IPS-NIHi11 (cell line): ENCODE measurements at regions not wholly inside any gene's neighbourhood (a gene's known extent, or its start where the extent isn't known, plus 50 kb on each side); places are given as distances from the start of the nearest gene placed in this dataset.

Experiments used
- DNase-seq: peaks from one replicate; pipeline ENCODE4 v3.0.0; 2012; ENCODE audit warnings: mixed read lengths, low spot score

DNA sequence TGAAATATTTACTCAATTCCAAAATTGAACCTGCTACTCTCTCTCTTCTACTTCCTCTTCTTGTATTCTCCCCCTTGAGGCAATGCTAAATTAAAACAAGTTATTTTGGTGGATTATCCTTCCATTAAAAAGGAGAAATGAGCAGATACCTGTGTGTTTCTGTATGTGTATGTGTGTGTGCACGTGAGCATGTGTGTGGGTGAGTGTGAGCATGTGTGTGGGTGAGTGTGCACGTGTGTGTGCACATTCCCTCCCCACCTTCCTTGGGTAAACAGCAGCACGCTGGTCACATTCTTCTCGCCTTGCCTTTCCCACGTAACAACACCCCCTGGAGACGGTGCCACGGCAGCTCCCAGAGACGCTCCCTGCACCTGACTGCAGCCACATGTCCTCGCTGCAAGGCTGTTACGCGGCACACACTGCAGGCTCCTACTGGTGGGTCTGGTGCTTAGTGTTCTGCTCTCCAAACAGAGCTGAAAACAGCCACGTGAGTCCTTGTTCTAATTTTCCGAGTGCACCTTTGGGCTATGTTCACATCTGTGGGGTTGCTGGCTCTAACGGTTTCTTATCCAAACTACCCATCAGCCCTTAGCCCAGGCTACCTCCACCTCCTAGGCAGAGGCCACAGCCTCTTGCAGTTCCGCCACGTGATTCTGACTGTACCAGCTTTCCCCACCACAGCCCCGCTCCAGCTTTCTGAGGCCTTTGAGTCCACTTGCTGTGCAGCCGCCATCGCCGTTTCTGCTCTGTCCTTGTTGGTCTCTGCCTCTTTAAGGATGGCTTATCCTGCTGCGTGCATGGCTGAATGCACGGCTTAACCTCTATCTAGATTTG lies 123.4 kb downstream of the CTTN start:
- no peak for DNase-seq

DNA sequence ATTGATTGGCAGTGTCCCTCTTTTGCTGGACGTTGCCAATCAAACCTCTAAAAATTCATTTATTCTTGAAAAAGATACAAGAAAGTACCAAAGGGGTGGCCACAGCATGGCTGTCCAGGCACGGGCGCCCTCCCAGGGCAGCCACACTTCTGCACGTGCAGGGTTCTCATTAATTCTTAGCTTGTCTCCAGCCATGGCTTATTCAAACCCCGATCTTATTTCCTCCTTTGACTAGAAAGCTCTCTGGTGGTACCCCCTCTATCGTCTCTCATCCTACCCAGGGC lies 123.9 kb downstream of the CTTN start:
- DNase-seq = no peak

- peak; percentile 50 for DNase-seq
These were observed 124.4 kb downstream of the CTTN start for GRCh38 chr11:70522593-70523311.

DNA sequence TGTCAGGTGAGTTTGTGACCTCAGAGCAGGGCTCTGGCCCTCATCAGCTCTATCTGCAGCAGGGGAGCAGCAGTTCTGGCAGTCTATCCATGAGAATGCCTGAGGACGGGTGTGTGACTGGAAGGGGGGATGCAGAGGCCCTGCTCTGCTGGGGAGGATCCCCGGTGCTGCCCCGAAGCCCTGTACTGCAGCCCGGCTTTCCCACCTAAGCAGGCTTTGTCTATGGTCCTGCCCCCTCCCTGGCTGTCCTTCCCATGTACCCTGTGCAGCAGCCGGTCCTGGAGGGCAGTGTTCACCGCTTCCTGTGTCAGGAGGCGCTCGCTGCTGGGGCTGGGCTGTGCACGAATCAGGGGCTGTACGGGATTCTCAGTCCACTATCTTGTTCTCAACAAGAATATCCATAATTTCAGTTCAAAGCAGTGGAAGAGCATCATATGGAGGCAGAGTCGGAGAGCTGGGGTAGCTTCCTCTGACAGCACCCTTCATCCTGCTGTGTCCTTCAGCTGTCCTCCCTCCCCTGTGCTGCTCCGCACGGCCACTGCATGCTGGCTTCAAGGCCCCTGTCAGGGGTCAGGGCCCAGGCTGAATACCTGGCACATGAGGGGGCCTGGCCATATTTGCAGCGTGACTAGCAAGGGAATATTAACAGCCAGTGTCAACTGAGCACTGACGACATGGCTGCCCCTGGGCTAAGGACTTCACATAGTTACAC lies 125.2 kb downstream of the CTTN start:
- DNase-seq = no peak

- DNase-seq = no peak
These were observed 126.0 kb downstream of the CTTN start for GRCh38 chr11:70524096-70524922.

GRCh38 chr11:70525006-70525405 lies 126.7 kb downstream of the CTTN start:
- no peak for DNase-seq

DNA sequence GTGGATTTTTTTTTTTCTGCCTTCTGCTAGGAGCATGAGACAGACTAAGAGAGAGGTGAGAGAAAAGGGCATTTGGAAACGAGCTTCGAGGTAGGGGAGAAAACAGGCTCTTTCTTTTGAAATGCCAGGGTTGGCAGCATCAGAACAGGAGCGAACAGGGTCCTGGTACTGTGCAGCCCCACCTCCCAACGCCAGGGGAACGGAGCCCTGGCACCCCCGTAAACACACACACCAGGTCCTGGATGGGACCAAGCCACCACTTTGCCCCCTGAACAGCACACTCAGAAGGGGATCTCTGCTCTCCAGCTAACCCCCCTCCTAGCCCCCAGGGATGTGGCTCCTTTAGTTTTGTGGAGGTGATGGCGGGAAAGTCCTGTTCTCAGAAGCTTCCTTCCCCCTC lies 127.1 kb downstream of the CTTN start:
- DNase-seq = no peak

- DNase-seq = no peak
These were observed 128.1 kb downstream of the CTTN start for GRCh38 chr11:70526116-70527045.

DNA sequence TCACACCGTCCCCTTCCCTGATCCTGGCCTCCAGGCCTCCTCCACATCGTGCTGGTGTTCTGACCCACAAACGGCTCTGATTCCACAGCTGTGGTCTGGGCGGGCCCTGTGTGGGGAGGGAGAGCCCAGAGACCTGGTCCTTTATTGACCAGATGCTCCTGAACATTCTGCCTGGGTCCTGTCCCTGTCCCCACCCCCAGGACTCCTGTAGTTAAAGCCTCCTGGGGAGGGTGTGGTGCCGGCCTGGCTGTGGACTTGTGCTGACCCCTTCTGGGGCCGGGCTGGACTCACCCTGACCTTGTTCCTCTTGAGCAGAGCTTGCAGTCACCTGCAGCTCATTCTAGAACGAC lies 128.7 kb downstream of the CTTN start:
- DNase-seq = no peak

DNA sequence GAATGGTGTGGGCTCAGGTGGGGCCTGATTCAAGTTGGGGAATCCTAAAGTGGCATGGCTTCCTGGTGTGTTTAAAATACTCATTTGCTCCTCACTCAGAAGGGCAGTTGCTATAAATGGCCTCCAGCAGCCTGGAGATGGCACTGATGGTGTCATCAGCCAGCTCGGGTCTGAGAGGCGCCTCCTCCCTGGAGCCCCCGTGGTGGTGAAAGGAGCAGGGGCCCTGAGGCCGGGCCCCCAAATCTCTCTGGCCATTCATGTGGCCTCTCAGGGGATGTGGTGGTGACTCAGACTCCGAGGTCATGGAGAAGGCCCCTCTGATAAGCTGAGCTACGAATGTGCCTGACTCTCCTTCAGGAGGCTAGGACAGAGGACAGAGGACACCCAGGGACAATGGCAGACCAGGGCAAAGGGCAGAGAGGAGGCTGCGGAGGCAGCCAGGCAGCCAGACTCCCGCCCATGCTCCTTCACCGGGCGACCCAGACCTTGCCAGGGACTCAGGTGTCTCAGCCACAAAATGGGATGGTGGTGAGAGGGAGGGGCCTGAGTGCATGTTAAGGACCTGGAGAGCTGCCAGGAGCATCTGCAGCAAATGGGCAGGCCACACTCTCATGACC lies 129.2 kb downstream of the CTTN start:
- DNase-seq = no peak

- no peak for DNase-seq
These were observed 129.9 kb downstream of the CTTN start for GRCh38 chr11:70528046-70528793.

GRCh38 chr11:70528794-70529580 lies 130.7 kb downstream of the CTTN start:
- no peak for DNase-seq

- DNase-seq = no peak
These were observed 131.7 kb downstream of the CTTN start for GRCh38 chr11:70530010-70530409.

DNA sequence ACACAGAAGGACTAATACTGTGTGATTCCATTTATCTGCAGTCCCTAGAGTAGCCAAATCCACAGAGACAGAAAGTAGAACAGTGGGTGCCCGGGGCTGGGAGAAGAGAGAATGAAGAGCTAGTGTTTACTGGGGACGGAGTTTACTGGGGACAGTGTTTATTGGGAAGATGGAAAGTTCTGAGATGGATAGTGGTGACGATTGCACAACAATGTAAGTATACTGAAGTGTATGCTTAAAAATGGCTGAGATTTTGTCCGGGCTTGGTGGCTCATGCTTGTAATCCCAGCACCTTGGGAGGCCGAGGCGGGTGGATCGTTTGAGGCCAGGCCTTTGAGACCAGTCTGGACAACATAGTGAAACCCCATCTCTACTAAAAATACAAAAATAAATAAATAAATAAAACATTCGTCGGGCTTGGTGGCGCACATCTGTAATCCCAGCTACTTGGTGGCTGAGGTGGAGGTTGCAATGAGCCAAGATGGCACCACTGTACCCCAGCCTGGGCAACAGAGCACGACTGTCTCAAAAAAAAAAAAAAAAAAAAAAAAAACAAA lies 132.4 kb downstream of the CTTN start:
- no peak for DNase-seq

DNA sequence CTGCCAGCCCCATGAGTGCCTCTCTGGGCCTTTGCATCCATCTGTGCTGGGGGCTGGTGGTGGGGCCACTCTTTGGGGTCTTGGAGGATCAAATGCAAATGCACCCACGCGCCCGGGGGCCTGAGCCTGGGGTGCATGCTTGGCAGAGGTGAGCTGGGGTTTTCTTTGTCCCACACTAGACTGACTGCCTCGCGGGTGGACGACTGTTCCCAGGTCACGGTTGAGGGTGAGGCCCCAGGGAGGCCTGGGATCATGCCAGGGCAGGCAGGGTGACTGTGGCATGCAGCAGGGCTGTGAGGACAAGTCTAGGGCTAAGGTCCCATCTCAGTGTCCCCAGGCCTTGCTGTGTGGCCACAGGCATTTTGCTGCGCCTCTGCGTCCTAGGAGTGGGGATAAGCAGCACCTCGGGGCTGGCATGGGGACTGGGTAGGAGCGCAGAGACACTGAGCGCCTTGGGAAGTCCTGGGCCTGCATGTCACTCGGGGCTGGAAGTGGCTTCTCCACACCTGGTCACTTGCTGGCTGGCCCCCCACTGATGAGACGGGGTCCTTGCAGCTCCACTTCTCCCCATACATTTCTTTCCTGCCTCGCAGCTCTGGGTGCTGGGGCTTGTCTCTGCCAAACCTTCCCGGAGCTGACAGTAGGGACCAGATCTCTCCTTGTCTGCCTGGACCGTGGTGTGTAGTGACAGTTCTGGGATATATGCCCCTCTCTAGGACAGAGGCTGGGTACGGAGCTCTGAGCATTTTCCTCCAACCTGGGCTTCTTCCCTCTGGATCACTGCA lies 133.1 kb downstream of the CTTN start:
- DNase-seq = no peak

DNA sequence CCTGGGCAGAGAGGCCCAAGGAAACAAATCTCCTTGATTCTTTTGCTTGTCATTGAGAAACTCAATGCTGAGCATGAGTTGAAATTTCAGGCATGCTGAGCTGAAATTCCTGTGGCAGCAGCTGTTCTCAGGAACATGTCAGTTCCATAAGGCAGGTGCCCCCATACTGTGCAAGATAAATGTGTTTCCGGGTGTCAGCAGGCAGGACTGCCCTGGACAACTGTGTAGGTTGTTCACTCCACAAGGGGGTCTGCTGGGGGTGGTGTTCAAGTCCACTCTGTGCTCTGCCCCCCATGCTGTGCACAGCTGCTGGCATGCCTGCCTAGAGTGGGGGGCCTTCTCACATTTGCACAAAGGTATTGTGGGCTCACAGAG lies 133.7 kb downstream of the CTTN start:
- DNase-seq = no peak

DNA sequence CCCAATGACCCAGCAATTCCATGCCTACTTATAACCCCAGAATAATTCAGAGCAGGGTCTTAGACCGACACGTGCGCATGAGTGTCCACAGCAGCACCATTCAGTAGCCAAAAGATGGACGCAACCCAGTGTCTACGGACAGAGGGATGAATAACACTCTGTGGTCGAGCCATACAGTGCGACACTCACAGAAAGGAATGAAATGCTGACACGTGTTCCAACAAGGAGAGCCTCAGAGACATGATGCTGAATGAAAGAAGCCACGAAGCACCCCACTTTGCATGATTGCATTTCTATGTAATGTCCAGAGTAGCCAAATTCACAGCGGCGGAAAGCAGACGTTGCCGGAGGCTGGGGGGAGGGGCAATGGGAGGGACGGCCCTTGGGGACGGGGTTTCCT lies 134.4 kb downstream of the CTTN start:
- no peak for DNase-seq
